ENCODE measurements at regions not wholly inside any gene's neighbourhood (a gene's known extent, or its start where the extent isn't known, plus 50 kb on each side); places are given as distances from the start of the nearest gene placed in this dataset.

DNA sequence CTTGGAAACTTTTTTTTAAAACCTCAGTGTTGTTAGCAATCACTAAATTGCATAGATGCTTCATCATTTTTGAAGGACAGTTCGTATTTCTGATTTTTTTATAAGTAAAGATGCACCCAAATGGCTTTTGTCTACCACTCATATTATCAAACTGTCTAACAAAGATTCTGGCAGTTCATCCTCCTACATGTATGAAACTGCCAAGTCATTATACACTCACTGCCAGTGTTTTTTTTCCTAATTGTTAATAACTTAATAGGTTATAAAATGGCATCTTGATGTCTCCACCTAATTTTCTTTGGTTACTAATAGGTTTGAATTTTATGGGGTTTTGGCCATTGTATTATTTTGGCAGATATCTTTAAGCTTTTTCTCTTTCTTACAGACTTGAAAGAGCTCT is 77.0 kb downstream of the HTR5A start:
- TF ChIP-seq, protein P1, sequence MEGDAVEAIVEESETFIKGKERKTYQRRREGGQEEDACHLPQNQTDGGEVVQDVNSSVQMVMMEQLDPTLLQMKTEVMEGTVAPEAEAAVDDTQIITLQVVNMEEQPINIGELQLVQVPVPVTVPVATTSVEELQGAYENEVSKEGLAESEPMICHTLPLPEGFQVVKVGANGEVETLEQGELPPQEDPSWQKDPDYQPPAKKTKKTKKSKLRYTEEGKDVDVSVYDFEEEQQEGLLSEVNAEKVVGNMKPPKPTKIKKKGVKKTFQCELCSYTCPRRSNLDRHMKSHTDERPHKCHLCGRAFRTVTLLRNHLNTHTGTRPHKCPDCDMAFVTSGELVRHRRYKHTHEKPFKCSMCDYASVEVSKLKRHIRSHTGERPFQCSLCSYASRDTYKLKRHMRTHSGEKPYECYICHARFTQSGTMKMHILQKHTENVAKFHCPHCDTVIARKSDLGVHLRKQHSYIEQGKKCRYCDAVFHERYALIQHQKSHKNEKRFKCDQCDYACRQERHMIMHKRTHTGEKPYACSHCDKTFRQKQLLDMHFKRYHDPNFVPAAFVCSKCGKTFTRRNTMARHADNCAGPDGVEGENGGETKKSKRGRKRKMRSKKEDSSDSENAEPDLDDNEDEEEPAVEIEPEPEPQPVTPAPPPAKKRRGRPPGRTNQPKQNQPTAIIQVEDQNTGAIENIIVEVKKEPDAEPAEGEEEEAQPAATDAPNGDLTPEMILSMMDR (IDR thresholded peaks at IDR 0.05; ENCODE audit: low read depth, low read length, missing input control): no peak
- TF ChIP-seq JUND (IDR thresholded peaks at IDR 0.05) (no peak), GABPA (IDR thresholded peaks at IDR 0.05 in 1 of 2, conservative IDR thresholded peaks at IDR 0.05 in 1 of 2) (no peak), YY1 (IDR thresholded peaks at IDR 0.05) (no peak)
